IMR-90 (cell line): ENCODE measurements at regions not wholly inside any gene's neighbourhood (a gene's known extent, or its start where the extent isn't known, plus 50 kb on each side); places are given as distances from the start of the nearest gene placed in this dataset.

Experiments
- ATAC-seq: fragments of 200-7000 bp; cut with Tn5 transposase; 2 replicates; pipeline ENCODE4 v1.9.1; 2020; ENCODE audit warnings: low read depth, mild to moderate bottlenecking, moderate library complexity
- BruUV-seq: library from RNA; stranded (reverse); fragments of 400-500 nt; replicated peaks from 2 replicates; lab custom pipeline; 2021; lab: Mats Ljungman, UMichigan
- CTCF ChIA-PET: fragments of 300-600 bp; formaldehyde crosslinking; extraction: SDS; loops from one replicate; lab custom pipeline; 2021; ENCODE audit warnings: antibody characterized with exemption; lab: Yijun Ruan, JAX
- POLR2A ChIA-PET: fragments of 300-600 bp; sonication (Branson Sonifier 250); formaldehyde crosslinking; loops from one replicate; lab custom pipeline; 2022; ENCODE audit warnings: antibody characterized with exemption; ENCODE audit not compliant: unreplicated experiment; lab: Charles Lee
- DNase-seq: peaks from one replicate; pipeline ENCODE4 v3.0.0; 2013
- H2AFZ ChIP-seq: replicated peaks from 2 replicates; pipeline ENCODE3; 2013; ENCODE audit warnings: low read length, mild to moderate bottlenecking; ENCODE audit not compliant: poor library complexity
- H2AK5ac ChIP-seq: 2 replicates; pipeline ENCODE4 v1.6.1; 2013; ENCODE audit warnings: low read depth, low read length, inconsistent platforms
- H2AK9ac ChIP-seq: replicated peaks from 2 replicates; pipeline ENCODE3; 2013; ENCODE audit warnings: mild to moderate bottlenecking, low read depth, low read length, moderate library complexity; ENCODE audit not compliant: poor library complexity
- H2BK120ac ChIP-seq: 2 replicates; pipeline ENCODE4 v1.6.1; 2013; ENCODE audit warnings: low read depth, low read length, inconsistent platforms
- H2BK15ac ChIP-seq: 3 replicates; pipeline ENCODE4 v1.6.1; 2013; ENCODE audit warnings: low read depth, low read length, inconsistent platforms
- H2BK20ac ChIP-seq: 2 replicates; pipeline ENCODE4 v1.6.1; 2013; ENCODE audit warnings: low read depth, mild to moderate bottlenecking, inconsistent platforms, low read length, moderate library complexity
- H2BK5ac ChIP-seq: 2 replicates; pipeline ENCODE4 v1.6.1; 2013; ENCODE audit warnings: mild to moderate bottlenecking, low read depth, low read length, inconsistent platforms; ENCODE audit not compliant: poor library complexity, severe bottlenecking
- H3K14ac ChIP-seq: replicated peaks from 2 replicates; pipeline ENCODE4 v1.6.1; 2013; ENCODE audit warnings: low read depth, low read length, inconsistent platforms
- H3K18ac ChIP-seq: 2 replicates; pipeline ENCODE4 v1.6.1; 2013; ENCODE audit warnings: low read depth, low read length, control low read depth
- H3K23ac ChIP-seq: 2 replicates; pipeline ENCODE4 v1.6.1; 2013; ENCODE audit warnings: low read depth, low read length, inconsistent platforms
- H3K27ac ChIP-seq: 2 replicates; pipeline ENCODE4 v1.5.1; 2013; ENCODE audit warnings: mild to moderate bottlenecking, control low read depth, low read length; ENCODE audit not compliant: insufficient read depth
- H3K27me3 ChIP-seq: 2 replicates; pipeline ENCODE4 v1.6.1; 2013; ENCODE audit warnings: low read length; ENCODE audit not compliant: control insufficient read depth, insufficient read depth
- H3K36me3 ChIP-seq: 2 replicates; pipeline ENCODE4 v1.6.1; 2013; ENCODE audit warnings: low read length, mixed read lengths; ENCODE audit not compliant: control insufficient read depth, insufficient read depth
- H3K4ac ChIP-seq: 2 replicates; pipeline ENCODE4 v1.6.1; 2013; ENCODE audit warnings: low read depth, low read length, inconsistent platforms
- H3K4me1 ChIP-seq: 2 replicates; pipeline ENCODE4 v1.6.1; 2013; ENCODE audit warnings: low read length, mixed read lengths; ENCODE audit not compliant: control insufficient read depth, insufficient read depth
- H3K4me2 ChIP-seq: 2 replicates; pipeline ENCODE4 v1.6.1; 2013; ENCODE audit warnings: low read depth, mild to moderate bottlenecking, control low read depth, low read length, moderate library complexity
- H3K4me3 ChIP-seq: 2 replicates; pipeline ENCODE4 v1.5.1; 2013; ENCODE audit warnings: low read depth, mild to moderate bottlenecking, control low read depth, low read length, moderate library complexity; ENCODE audit not compliant: insufficient read depth
- H3K56ac ChIP-seq: 2 replicates; pipeline ENCODE4 v1.6.1; 2013; ENCODE audit warnings: low read length, inconsistent platforms; ENCODE audit not compliant: insufficient read depth; ENCODE audit errors: extremely low read depth
- H3K79me1 ChIP-seq, 2 experiments: 2 replicates each; pipeline ENCODE4 v1.6.1; 2013; ENCODE audit warnings: low read length in 2 of 2, inconsistent platforms in 1 of 2, low read depth in 1 of 2
- H3K9ac ChIP-seq: 2 replicates; pipeline ENCODE4 v1.6.1; 2013; ENCODE audit warnings: low read depth, low read length, control low read depth
- H3K9me1 ChIP-seq: 2 replicates; pipeline ENCODE4 v1.6.1; 2013; ENCODE audit warnings: low read length, inconsistent platforms; ENCODE audit not compliant: insufficient read depth
- H3K9me3 ChIP-seq: 2 replicates; pipeline ENCODE4 v1.6.1; 2013; ENCODE audit warnings: low read length; ENCODE audit not compliant: control insufficient read depth, insufficient read depth
- H4K20me1 ChIP-seq: 2 replicates; pipeline ENCODE4 v1.6.1; 2013; ENCODE audit warnings: low read length, inconsistent platforms; ENCODE audit not compliant: insufficient read depth
- H4K5ac ChIP-seq: 2 replicates; pipeline ENCODE4 v1.6.1; 2013; ENCODE audit warnings: mild to moderate bottlenecking, low read depth, low read length, control low read depth
- H4K8ac ChIP-seq, 2 experiments: 2 replicates each; pipeline ENCODE4 v1.6.1; 2013; ENCODE audit warnings: low read depth in 2 of 2, low read length in 2 of 2, control low read depth in 1 of 2, inconsistent platforms in 1 of 2
- H4K91ac ChIP-seq: 2 replicates; pipeline ENCODE4 v1.6.1; 2013; ENCODE audit warnings: low read depth, low read length, inconsistent platforms; ENCODE audit not compliant: insufficient read depth
- ELK1 ChIP-seq: fragments of 150-350 bp; IDR thresholded peaks from 2 replicates; pipeline ENCODE4 v1.6.1; 2016; ENCODE audit warnings: low read depth, mild to moderate bottlenecking, low read length, moderate library complexity, borderline replicate concordance
- MAZ ChIP-seq: IDR thresholded peaks from 2 replicates; pipeline ENCODE4 v1.6.1; 2012; ENCODE audit warnings: low read depth, mild to moderate bottlenecking, low read length, improper control_type of control experiment, moderate library complexity, borderline replicate concordance
- MXI1 ChIP-seq: IDR thresholded peaks from 2 replicates; pipeline ENCODE4 v1.6.1; 2012; ENCODE audit warnings: low read depth, mild to moderate bottlenecking, low read length, moderate library complexity, borderline replicate concordance
- WGBS, 2 experiments: methylation state at CpG; one replicate each; pipeline versions ENCODE4 v1.1.5 to v1.1.7; 2013; ENCODE audit warnings: missing lambda C conversion rate in 2 of 2; ENCODE audit not compliant: insufficient read length in 1 of 2; ENCODE audit errors: extremely low coverage in 2 of 2; 5-methylcytosine and 5-hydroxymethylcytosine counted together
- dilution Hi-C: fragments of 300-500 bp; cut with HindIII; formaldehyde crosslinking; loops from one replicate; pipeline ENCODE4 v1.14.3; 2018; ENCODE audit warnings: low sequenced_read_pairs; ENCODE audit not compliant: unreplicated experiment
- in situ Hi-C: fragments of 300-500 bp; cut with MboI; formaldehyde crosslinking; loops from 3 replicates; pipeline ENCODE4 v1.14.3; 2019; ENCODE audit warnings: low sequenced_read_pairs, inconsistent platforms, mixed read lengths
- intact Hi-C: fragments of 100-400 bp; cut with micrococcal nuclease; formaldehyde crosslinking; loops from 2 replicates; pipeline ENCODE4 v1.10.0; 2022
- TF ChIP-seq, protein P1 (sequence below): conservative IDR thresholded peaks from 2 replicates; pipeline ENCODE4 v1.5.1; 2012; ENCODE audit warnings: mild to moderate bottlenecking, low read depth, low read length, improper control_type of control experiment

DNA sequence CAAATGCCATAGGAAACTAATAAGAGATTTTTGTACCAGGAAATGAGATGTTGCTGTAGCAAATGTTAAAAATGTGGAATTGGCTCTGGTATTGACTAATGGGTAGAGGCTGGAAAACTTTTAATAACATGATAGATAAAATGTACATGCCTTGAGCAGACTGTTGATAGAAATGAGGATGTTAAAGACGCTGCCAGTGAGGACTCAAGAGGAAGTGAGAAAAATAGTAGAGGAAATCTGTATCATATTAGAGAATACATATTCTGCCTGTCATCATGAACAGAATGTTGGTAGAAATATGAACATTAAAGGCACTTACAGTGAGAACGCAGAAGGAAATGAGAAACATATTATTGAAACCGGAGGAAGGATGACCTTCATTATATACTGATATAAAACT lies 577.2 kb upstream of the HTR2C start:
- Histone ChIP-seq H2BK20ac (no peak overlapping the region), H4K91ac (no peak overlapping the region), H3K14ac (no peak overlapping the region), H2AK5ac (no peak overlapping the region), H4K8ac (no peak overlapping the region), H3K36me3 (no peaks in the 10 kb centered on the region), H3K56ac (no peak overlapping the region), H2AK9ac (no peak overlapping the region), H2BK5ac (no peak overlapping the region), H4K20me1 (no peaks in the 10 kb centered on the region), H4K5ac (no peak overlapping the region), H2AFZ (no peak overlapping the region), H3K4me2 (no peak overlapping the region), H3K23ac (no peak overlapping the region), H3K4ac (no peak overlapping the region), H3K18ac (no peak overlapping the region), H3K4me1 (no peaks in the 10 kb centered on the region), H3K27me3 (no peaks in the 10 kb centered on the region), H3K9ac (no peak overlapping the region), H2BK120ac (no peak overlapping the region), H3K79me1 (no peaks in the 10 kb centered on the region), H3K9me3 (no peaks in the 10 kb centered on the region), H3K27ac (no peak overlapping the region), H3K9me1 (no peaks in the 10 kb centered on the region), H3K4me3 (no peak overlapping the region), H2BK15ac (no peak overlapping the region)
- no TSS peak for BruUV-seq
- ChIA-PET POLR2A (no interaction called here), CTCF (no interaction called here)
- no CpG with 5 or more reads among the region's 3 CpGs for WGBS, 2 experiments
- DNase-seq (no peak), ATAC-seq (no peak)
- dilution Hi-C loops (no loop called here), in situ Hi-C loops (no loop called here), intact Hi-C loops (no loop called here)
- TF ChIP-seq, protein P1, sequence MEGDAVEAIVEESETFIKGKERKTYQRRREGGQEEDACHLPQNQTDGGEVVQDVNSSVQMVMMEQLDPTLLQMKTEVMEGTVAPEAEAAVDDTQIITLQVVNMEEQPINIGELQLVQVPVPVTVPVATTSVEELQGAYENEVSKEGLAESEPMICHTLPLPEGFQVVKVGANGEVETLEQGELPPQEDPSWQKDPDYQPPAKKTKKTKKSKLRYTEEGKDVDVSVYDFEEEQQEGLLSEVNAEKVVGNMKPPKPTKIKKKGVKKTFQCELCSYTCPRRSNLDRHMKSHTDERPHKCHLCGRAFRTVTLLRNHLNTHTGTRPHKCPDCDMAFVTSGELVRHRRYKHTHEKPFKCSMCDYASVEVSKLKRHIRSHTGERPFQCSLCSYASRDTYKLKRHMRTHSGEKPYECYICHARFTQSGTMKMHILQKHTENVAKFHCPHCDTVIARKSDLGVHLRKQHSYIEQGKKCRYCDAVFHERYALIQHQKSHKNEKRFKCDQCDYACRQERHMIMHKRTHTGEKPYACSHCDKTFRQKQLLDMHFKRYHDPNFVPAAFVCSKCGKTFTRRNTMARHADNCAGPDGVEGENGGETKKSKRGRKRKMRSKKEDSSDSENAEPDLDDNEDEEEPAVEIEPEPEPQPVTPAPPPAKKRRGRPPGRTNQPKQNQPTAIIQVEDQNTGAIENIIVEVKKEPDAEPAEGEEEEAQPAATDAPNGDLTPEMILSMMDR: no peak
- TF ChIP-seq MAZ (no peak), ELK1 (no peak), MXI1 (no peak)
